SHP77 treated with DMSO at 0.1 percent for 48 hours (cell line): ENCODE measurements at regions not wholly inside any gene's neighbourhood (a gene's known extent, or its start where the extent isn't known, plus 50 kb on each side); places are given as distances from the start of the nearest gene placed in this dataset.
"Not testable (repeated sequence)": the region's sequence is repeated elsewhere in the genome, so short reads cannot be mapped to it uniquely, and the experiment has no call there.

Experiments
- DNase-seq: peaks from one replicate; lab custom pipeline; 2025; lab: John Stamatoyannopoulos, UW

- DNase-seq = no peak
Observed at GRCh38 chr15:53031469-53031868, 241.3 kb upstream of the ONECUT1 start.

- no peak for DNase-seq
Observed at GRCh38 chr15:53022788-53023187, 232.7 kb upstream of the ONECUT1 start.

GRCh38 chr15:53013329-53013728 lies 223.2 kb upstream of the ONECUT1 start:
- no peak for DNase-seq

GRCh38 chr15:53011779-53012178 lies 221.6 kb upstream of the ONECUT1 start:
- DNase-seq = not testable (repeated sequence)

- no peak for DNase-seq
Observed at GRCh38 chr15:53009093-53009492, 219.0 kb upstream of the ONECUT1 start.

GRCh38 chr15:53000409-53000808 lies 210.3 kb upstream of the ONECUT1 start:
- no peak for DNase-seq

- no peak for DNase-seq
Observed at GRCh38 chr15:52997123-52997522, 207.0 kb upstream of the ONECUT1 start.

GRCh38 chr15:52994290-52994689 lies 204.2 kb upstream of the ONECUT1 start:
- DNase-seq = no peak

- no peak for DNase-seq
Observed at GRCh38 chr15:52984507-52984906, 194.4 kb upstream of the ONECUT1 start.

- no peak for DNase-seq
Observed at GRCh38 chr15:52980446-52980845, 190.3 kb upstream of the ONECUT1 start.

GRCh38 chr15:52976516-52977075 lies 186.5 kb upstream of the ONECUT1 start:
- no peak for DNase-seq

GRCh38 chr15:52975941-52976449 lies 185.9 kb upstream of the ONECUT1 start:
- DNase-seq = no peak

- DNase-seq = no peak
Observed at GRCh38 chr15:52963865-52964264, 173.7 kb upstream of the ONECUT1 start.

- DNase-seq = no peak
Observed at GRCh38 chr15:52960283-52960682, 170.1 kb upstream of the ONECUT1 start.

- no peak for DNase-seq
Observed at GRCh38 chr15:52943746-52944145, 153.6 kb upstream of the ONECUT1 start.

GRCh38 chr15:52936489-52936888 lies 146.4 kb upstream of the ONECUT1 start:
- no peak for DNase-seq

- no peak for DNase-seq
Observed at GRCh38 chr15:52925130-52925529, 135.0 kb upstream of the ONECUT1 start.

- DNase-seq = no peak
Observed at GRCh38 chr15:52924630-52925029, 134.5 kb upstream of the ONECUT1 start.

- DNase-seq = no peak
Observed at GRCh38 chr15:52923626-52924025, 133.5 kb upstream of the ONECUT1 start.

GRCh38 chr15:52922871-52923270 lies 132.7 kb upstream of the ONECUT1 start:
- DNase-seq = no peak

GRCh38 chr15:52912172-52912571 lies 122.0 kb upstream of the ONECUT1 start:
- DNase-seq = no peak

GRCh38 chr15:52893338-52893737 lies 103.2 kb upstream of the ONECUT1 start:
- DNase-seq = no peak

- no peak for DNase-seq
Observed at GRCh38 chr15:52879904-52880303, 89.8 kb upstream of the ONECUT1 start.

GRCh38 chr15:52879145-52879544 lies 89.0 kb upstream of the ONECUT1 start:
- no peak for DNase-seq
